GM18517 (cell line): ENCODE measurements at regions not wholly inside any gene's neighbourhood (a gene's known extent, or its start where the extent isn't known, plus 50 kb on each side); places are given as distances from the start of the nearest gene placed in this dataset.
"Not testable (repeated sequence)": the region's sequence is repeated elsewhere in the genome, so short reads cannot be mapped to it uniquely, and the experiment has no call there.

Experiments used
- ATAC-seq: cut with Tn5 transposase; IDR thresholded peaks from one replicate; pipeline ENCODE4 v1.9.1; 2021; ENCODE audit warnings: mild to moderate bottlenecking, moderate library complexity; ENCODE audit not compliant: unreplicated experiment

GRCh38 chr1:219560856-219561255 lies 52.0 kb downstream of the ZC3H11B start:
- ATAC-seq = no peak

- no peak for ATAC-seq
These were observed 53.0 kb downstream of the ZC3H11B start for GRCh38 chr1:219559899-219560298.

- ATAC-seq = no peak
These were observed 57.1 kb downstream of the ZC3H11B start for GRCh38 chr1:219555806-219556205.

GRCh38 chr1:219555031-219555692 lies 57.7 kb downstream of the ZC3H11B start:
- ATAC-seq = no peak

GRCh38 chr1:219553934-219554502 lies 58.9 kb downstream of the ZC3H11B start:
- no peak for ATAC-seq

- ATAC-seq = no peak
These were observed 62.7 kb downstream of the ZC3H11B start for GRCh38 chr1:219550201-219550600.

GRCh38 chr1:219549215-219549614 lies 63.7 kb downstream of the ZC3H11B start:
- no peak for ATAC-seq

GRCh38 chr1:219548386-219548785 lies 64.5 kb downstream of the ZC3H11B start:
- no peak for ATAC-seq

- not testable (repeated sequence) for ATAC-seq
These were observed 67.1 kb downstream of the ZC3H11B start for GRCh38 chr1:219545756-219546155.

GRCh38 chr1:219544163-219544846 lies 68.6 kb downstream of the ZC3H11B start:
- no peak for ATAC-seq

- no peak for ATAC-seq
These were observed 69.9 kb downstream of the ZC3H11B start for GRCh38 chr1:219542828-219543518.

GRCh38 chr1:219541946-219542345 lies 71.0 kb downstream of the ZC3H11B start:
- ATAC-seq = no peak

GRCh38 chr1:219539645-219540254 lies 73.2 kb downstream of the ZC3H11B start:
- ATAC-seq = no peak

- no peak for ATAC-seq
These were observed 74.0 kb downstream of the ZC3H11B start for GRCh38 chr1:219538886-219539285.

- no peak for ATAC-seq
These were observed 75.7 kb downstream of the ZC3H11B start for GRCh38 chr1:219537223-219537631.

GRCh38 chr1:219536038-219536437 lies 76.9 kb downstream of the ZC3H11B start:
- ATAC-seq = no peak

GRCh38 chr1:219534991-219535390 lies 77.9 kb downstream of the ZC3H11B start:
- no peak for ATAC-seq

- ATAC-seq = no peak
These were observed 79.6 kb downstream of the ZC3H11B start for GRCh38 chr1:219533280-219533679.

GRCh38 chr1:219529116-219529515 lies 83.8 kb downstream of the ZC3H11B start:
- ATAC-seq = no peak

GRCh38 chr1:219528633-219529032 lies 84.3 kb downstream of the ZC3H11B start:
- no peak for ATAC-seq

- ATAC-seq = no peak
These were observed 84.9 kb downstream of the ZC3H11B start for GRCh38 chr1:219527994-219528393.
